ENCODE measurements at regions not wholly inside any gene's neighbourhood (a gene's known extent, or its start where the extent isn't known, plus 50 kb on each side); places are given as distances from the start of the nearest gene placed in this dataset.

DNA sequence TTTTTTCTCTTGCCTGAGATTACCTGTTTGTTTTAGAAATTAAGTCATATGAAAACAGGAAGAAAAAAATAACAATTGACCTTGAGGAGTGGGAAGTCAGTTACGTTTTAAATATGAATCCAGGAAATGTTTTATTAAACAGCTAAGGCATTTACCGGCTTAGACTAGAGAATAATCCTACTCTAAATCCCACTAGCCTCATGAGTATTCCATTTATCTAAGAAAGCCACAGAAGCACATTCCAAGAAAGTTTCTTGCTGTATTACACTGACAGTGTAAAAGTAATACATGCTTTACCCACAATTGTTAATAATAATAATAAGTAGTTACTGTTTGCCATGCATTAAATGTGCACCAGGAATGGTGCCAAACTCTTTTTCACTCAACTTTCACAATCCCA, 90.9 kb downstream of the BMP4 start (continued):
- no peak for TF ChIP-seq HDAC2 (IDR thresholded peaks at IDR 0.05; ENCODE audit: borderline replicate concordance in 1 of 2, low read depth in 2 of 2, low read length in 2 of 2)
- TF ChIP-seq POU5F1 (IDR thresholded peaks at IDR 0.05; ENCODE audit: low read depth, low read length), result no peak
- TF ChIP-seq GABPA (IDR thresholded peaks at IDR 0.05; ENCODE audit: borderline replicate concordance, insufficient read depth, low read length), result no peak
- TF ChIP-seq, protein P1, sequence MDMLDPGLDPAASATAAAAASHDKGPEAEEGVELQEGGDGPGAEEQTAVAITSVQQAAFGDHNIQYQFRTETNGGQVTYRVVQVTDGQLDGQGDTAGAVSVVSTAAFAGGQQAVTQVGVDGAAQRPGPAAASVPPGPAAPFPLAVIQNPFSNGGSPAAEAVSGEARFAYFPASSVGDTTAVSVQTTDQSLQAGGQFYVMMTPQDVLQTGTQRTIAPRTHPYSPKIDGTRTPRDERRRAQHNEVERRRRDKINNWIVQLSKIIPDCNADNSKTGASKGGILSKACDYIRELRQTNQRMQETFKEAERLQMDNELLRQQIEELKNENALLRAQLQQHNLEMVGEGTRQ (IDR thresholded peaks at IDR 0.05; ENCODE audit: low read length), result no peak
- TF ChIP-seq POLR2A (IDR thresholded peaks at IDR 0.05; ENCODE audit: control extremely low read depth in 1 of 2, low read depth in 2 of 2, low read length in 2 of 2), result no peak
- no peak for TF ChIP-seq EP300 (IDR thresholded peaks at IDR 0.05; ENCODE audit: borderline replicate concordance in 1 of 2, low read depth in 2 of 2, low read length in 2 of 2)
- TF ChIP-seq, protein P2, sequence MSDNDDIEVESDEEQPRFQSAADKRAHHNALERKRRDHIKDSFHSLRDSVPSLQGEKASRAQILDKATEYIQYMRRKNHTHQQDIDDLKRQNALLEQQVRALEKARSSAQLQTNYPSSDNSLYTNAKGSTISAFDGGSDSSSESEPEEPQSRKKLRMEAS (IDR thresholded peaks at IDR 0.05), result no peak
- TF ChIP-seq, protein P3, sequence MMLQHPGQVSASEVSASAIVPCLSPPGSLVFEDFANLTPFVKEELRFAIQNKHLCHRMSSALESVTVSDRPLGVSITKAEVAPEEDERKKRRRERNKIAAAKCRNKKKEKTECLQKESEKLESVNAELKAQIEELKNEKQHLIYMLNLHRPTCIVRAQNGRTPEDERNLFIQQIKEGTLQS (IDR thresholded peaks at IDR 0.05; ENCODE audit: insufficient read depth, low read depth, low read length), result no peak
- TF ChIP-seq, protein P4, sequence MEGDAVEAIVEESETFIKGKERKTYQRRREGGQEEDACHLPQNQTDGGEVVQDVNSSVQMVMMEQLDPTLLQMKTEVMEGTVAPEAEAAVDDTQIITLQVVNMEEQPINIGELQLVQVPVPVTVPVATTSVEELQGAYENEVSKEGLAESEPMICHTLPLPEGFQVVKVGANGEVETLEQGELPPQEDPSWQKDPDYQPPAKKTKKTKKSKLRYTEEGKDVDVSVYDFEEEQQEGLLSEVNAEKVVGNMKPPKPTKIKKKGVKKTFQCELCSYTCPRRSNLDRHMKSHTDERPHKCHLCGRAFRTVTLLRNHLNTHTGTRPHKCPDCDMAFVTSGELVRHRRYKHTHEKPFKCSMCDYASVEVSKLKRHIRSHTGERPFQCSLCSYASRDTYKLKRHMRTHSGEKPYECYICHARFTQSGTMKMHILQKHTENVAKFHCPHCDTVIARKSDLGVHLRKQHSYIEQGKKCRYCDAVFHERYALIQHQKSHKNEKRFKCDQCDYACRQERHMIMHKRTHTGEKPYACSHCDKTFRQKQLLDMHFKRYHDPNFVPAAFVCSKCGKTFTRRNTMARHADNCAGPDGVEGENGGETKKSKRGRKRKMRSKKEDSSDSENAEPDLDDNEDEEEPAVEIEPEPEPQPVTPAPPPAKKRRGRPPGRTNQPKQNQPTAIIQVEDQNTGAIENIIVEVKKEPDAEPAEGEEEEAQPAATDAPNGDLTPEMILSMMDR (IDR thresholded peaks at IDR 0.05; ENCODE audit: control extremely low read depth in 1 of 3, insufficient read depth in 1 of 3, low read depth in 1 of 3, low read length in 3 of 3), result no peak
- no peak for TF ChIP-seq SP1 (IDR thresholded peaks at IDR 0.05; ENCODE audit: low read depth, low read length)

Measured in H1 (cell line).